GM18861 (cell line): ENCODE measurements at regions not wholly inside any gene's neighbourhood (a gene's known extent, or its start where the extent isn't known, plus 50 kb on each side); places are given as distances from the start of the nearest gene placed in this dataset.

Experiments
- ATAC-seq: cut with Tn5 transposase; IDR thresholded peaks from one replicate; pipeline ENCODE4 v1.9.1; 2021; ENCODE audit not compliant: unreplicated experiment

DNA sequence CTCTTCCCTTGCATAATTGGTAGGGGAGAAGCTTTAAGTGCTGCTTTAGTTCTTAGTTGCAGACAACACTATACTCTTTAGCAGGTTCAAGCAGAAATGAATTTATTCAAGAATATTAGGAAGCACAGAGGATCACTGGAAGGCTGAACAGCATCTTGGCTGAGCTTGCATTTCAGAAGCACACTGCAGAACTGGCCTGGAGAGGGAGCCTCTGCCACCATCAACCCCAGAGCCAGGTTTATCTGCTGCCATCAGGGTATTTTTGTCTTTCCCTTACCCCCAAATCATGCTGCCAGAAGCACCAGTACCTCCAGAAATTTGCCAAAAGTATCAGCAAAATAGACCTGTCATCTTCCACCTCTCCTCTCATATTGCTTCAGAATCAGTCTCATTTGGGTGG lies 440.7 kb downstream of the DMAC1 start:
- ATAC-seq: no peak

DNA sequence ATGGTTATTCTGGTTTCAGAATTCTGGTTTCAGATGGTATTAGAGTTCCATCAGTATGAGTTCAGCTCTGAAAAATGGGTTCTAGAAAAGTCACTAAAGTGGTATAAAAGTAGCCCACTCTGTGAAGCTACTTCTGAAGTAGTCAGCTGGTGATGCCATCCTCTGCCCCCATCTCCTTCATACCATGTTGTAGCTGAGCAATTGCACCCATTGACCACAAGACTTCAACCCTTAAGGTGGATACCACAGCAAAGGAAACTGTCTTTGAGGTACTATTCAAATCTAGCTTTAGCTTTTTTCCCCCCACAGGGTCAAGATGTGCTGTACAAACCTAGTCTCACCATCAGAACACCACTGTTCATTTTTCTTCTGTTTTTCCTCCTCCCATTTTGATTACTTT lies 444.9 kb downstream of the DMAC1 start:
- no peak for ATAC-seq

DNA sequence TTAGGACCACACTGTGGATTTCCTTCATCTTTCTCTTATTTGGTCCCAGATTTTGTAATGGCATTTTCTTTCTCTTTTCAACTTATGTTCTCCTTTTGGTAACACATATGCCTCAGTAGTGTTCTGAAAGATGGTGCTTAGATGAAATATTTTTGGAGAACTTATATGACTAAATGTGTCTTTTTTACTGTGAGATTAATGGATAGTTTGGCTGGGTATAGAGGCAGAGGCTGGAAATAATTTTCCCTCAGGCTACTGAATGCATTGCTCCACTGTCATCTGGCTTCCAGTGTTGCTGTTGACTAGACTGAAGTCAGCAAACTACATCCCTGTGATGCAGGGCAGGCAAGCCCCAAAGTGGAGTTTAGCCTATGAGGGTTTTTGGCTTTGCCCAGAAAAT lies 450.9 kb downstream of the DMAC1 start:
- no peak for ATAC-seq

DNA sequence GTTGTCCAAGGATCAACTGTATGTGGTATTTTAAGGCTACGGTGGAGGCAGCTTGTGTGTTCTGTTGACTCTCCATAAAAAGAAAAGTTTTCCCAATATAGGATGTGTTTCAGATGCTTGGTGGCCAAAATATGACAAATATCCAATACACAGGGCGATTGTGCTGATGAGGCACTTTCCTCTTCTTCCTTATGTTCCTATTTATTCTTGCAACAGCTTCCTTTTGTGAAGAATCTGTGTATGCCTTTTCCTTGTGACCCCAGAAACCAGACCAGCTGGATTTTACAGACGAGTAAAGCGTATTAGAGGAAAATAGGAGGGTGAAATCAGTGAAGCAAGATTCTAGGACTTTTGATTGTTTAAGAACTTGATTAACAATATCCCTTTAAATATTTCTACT lies 452.0 kb downstream of the DMAC1 start:
- no peak for ATAC-seq

DNA sequence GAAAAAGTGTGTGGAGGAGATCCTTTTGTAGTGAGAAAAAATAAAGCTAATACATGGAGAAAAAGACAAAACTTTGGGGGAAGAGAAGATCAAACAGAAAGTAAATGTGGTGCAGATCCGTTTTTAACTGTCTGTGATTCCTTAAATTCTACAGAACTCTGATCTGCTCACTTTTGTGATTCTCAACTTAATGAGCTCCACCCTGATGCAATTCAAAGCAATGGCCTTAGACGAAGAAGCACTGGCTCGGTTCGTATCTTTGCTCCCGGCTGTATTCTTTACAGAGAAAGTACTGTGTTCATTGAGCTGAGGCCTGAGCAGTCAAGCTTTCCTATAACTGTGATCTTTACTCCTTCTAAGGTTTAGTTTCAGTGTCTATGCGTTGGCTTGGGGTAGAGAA lies 453.4 kb downstream of the DMAC1 start:
- ATAC-seq: no peak

DNA sequence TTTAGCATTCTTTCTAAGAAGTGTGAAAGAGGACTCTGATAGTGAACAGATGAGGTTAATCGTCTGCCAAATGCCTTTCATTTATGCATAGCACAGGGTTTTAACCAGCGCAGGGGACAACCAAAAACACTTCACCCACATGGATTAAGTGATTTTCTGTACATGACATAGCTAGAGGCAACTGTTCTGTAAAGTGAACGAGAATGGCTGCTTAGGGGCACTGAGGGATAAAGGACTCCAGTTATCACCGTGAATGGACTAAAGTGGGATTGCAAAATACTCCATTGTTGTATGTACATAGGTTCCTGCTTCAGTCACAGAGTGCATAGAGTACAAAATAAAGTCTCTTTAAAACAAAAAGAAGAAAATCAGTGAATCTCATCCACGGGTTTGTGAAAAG lies 456.8 kb downstream of the DMAC1 start:
- ATAC-seq: no peak

DNA sequence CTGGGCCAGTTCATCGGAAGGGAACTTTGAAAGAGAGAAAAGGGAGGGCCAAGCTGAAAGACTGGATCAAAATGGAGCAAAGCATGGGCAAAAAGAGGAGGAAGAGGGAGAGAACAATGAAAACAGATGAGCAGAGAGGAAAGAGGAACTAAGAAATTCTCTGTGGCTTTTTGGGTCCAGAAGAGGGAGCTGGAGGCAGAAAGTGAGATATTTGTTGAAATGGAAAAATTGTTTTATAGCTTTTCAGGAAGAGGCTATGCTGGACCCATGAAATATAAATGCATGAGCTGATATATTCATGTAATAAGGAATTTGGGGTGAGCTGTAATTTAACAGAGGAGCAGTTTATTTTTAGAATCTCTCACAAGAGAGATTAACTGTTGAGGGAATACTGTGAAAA lies 457.3 kb downstream of the DMAC1 start:
- ATAC-seq: peak; percentile 74

DNA sequence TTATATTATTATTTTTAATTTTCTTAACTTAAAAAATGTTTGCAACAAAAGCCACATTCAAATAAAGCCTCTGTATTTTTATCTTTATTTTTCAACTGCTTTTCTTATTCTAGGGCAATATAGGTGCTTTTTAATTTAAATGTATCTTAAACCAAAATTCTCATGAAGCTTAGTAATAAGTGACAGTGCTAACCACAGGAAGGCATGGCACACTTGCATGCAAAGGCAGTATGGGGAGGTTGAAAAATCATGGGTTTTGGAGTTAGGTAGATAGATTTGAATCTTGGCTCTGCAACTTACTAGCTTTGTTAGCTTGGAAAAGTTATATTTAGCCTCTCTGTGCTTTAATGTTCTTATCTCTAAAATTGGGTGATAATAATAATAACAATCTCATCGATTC lies 458.0 kb downstream of the DMAC1 start:
- peak; percentile 73 for ATAC-seq

DNA sequence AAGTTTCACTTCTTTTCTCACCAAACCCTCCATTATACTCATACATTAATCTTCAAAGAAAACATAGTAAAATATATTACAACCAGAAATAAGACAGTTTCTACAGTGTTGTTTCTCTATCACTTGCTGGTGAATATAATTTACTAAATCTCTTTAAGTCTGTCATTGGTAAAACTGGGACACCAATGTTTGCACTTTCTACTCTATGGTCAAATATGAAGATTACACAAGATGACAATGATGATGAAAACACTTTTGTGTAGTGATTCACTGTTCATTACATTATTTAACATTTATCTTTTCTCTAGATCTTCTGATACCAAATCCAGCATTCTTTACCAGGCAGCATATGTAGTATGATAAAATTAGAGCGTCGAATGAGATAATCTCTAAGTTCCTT lies 459.1 kb downstream of the DMAC1 start:
- no peak for ATAC-seq

DNA sequence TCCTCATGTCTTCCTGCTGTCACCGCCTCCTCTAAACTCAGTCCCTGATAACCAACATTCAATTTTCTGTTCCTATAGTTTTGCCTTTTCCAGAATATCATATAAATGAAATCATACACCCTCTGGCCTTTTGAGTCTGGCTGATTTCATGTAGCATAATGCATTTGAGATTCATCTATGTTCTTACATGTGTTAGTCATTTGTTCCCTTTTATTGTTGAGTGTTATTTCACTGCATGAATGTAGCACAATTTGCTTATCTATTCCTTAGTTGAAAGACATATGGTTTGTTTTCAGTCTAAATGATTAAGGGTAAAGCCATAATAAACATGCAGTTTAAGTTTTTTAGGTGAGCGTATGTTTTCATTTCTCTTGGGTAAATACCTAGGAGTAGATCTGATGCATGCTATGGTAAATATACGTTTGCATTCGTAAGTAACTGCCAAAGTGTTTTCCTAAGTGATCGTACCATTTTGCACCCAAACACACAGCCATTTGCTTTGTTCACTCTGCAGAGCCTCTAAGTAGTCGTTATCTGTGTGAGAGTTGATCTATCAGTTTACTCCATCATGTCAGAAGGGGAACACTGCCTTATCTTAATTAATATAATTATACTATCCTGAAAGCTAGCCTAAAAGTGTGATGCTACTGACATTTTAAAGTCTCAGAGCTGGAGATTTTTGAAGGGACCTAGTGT lies 460.8 kb downstream of the DMAC1 start:
- no peak for ATAC-seq

DNA sequence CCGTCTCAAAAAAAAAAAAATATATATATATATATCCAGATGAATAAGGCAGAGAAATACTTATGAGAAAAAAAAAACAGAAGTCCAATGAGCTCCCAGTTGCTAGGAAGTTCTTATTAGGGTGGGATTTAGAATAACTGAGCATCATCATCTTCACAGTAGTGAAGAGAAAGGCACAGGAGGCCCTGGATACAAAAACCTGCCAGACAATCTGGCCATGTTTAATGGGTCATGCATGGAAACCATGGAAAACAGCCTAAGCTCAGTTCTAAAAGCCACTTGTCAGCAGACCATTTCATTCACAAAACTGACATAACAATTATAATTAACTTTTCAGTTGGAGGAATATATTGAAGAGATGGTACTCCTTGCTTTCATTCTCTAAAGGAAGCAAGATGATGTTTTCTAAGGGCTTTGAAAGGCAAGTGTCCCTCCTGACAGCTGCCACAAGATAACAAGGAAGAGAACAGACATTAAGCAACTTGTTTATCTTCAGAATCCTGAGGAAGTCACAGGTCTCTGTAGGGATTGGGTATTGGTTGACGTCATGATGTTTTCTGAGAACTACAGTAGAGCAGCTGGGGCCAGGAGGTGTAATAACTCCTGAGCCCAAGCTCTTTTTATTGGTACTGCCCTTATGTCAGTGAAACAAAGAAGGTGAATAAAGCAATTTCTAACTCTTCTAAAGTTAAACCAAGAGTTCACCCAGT lies 463.1 kb downstream of the DMAC1 start:
- ATAC-seq: no peak

DNA sequence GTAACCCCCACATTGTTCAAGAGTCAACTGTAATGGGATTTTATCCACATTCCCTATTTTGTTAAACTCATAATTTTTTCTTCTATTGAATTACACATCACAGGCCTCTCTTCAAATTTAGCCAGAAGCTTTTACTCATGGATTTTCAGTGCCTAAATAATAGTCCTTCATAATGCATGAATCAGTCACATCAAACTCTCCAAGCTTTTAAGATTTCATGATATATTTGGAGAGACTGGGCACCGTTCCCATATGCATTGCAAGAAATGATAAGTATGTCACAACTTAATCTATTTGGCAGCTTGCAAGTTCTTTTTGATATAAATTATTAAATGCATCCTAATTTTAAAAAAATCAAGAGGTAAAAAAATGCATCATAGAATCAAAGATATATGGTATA lies 465.9 kb downstream of the DMAC1 start:
- no peak for ATAC-seq

DNA sequence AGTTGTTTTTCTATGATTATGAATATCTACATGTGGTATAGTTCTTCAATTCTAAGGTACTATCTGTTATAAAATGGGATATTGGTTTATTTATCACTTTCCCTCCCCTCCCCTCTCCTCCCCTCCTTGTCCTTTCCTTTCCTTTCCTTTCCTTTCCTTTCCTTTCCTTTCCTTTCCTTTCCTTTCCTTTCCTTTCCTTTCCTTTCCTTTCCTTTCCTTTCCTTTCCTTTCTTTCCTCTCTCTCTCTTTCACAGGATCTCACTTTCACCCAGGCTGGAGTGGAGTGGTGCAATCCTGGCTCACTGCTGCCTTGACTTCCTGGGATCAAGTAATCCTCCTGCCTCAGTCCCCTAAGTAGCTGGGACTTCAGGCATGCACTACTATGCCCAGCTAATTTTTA lies 466.8 kb downstream of the DMAC1 start:
- ATAC-seq: no peak

DNA sequence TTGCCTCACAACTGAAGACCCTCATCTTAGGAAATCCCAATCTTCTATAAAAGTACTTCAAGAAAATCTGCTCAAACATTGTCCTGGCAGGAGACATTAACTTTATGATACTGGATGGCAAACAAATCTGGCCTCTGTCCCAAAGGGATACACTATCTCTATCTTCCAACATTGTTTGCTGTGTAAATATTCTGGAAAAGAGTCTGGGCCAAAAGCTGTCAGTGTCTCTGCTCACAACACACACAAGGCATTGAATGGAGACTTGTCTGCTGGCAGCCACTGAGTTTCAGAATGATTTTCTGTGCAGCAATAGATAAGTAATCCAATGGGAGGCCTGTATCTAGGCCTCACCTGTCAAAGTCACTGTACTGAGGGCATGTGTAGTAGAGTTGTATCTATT lies 471.1 kb downstream of the DMAC1 start:
- no peak for ATAC-seq

DNA sequence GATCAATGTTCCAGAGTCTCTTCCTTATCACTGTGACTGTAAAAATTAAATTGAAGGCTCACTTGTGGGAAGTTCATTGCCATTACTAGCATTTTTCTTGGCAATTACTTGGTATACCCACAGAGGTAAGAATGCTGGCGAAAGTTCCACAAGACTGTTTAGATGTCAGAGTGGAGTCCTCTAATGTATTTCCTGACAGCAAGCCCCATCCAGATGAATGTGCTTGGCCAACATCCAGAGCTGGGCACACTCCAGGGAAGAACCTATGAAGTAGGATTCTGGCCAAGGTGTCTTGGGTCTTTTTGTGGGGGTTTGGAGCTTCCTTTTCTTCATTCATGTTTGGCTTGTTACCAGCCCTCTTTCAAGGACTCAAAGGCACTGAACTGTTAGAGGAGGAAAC lies 473.6 kb downstream of the DMAC1 start:
- ATAC-seq: no peak

DNA sequence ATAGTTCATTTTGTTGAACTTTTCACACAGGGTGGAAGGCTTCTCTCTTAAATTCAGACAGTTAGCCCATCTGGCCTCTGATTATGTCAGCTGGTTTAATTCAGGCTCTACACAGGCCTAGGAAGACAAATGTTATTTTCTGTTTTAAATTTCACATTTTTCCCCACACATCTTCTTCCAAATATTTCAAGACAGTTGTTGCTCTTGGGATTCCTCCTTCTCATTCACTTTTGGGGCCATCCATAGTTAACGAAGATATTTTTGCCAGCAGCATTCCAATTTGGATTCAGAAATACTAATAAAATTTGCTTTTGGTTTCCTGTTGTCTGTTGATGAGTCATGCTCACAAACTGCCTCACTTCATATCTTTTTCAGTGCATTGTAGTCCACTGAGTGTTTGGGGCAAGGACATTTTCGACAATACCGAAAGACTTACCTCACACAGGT lies 475.4 kb downstream of the DMAC1 start:
- no peak for ATAC-seq

DNA sequence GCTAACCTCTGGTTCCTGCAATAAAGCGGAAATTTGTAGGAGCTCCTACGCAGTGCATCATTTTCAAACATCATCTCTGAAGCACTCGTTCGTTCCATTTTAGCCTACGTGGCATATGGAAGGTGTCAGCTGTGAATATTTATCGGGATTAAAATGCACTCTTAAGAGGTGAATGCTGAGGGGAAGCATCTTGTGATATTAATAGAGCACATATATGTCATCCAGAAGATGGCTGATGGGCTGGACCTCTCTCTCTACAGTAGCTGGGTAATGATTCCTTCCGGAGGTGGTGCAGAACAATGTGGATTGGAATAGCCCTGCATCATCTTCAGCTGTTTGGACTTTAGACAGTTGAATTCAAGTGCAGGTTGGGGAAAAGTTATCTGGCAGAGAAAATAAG lies 478.7 kb downstream of the DMAC1 start:
- no peak for ATAC-seq

DNA sequence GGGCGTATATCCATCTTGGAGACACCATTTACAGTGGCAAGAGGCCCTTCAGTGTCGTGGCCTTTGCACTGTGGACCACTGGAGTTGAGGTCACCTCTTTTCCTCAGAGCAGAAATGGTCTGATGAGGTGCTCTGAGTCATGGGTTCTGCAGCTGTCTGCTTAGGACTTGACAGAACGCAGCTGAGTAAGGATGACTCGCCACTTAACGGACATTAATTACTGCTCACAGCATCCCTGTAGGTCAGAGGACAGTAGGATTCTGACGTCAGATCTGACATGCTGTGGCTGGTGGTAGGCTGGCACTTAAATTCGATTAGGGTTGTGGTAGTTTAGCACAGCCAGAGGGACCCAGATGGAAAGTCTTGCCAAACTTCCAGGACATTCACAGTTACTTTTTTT lies 479.4 kb downstream of the DMAC1 start:
- ATAC-seq: no peak

DNA sequence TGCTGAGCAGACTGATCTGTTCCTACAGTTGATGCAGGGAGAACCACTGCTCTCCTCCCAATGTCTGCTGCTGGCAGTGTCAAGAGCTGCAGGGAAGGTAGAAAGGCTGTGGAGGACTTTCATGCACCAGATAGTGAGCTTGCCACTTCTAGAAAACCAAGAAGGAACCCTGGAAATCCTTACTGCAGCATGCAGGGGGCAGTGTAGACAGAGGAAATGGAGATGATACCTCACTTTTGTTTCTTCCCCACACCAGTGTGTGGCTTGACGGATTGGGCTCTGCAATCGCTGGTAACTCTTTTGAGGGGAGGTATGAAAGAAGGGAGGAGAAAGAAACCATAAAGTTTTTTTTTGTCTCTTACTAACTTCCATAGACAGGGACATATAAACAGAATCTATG lies 480.7 kb downstream of the DMAC1 start:
- ATAC-seq: no peak

DNA sequence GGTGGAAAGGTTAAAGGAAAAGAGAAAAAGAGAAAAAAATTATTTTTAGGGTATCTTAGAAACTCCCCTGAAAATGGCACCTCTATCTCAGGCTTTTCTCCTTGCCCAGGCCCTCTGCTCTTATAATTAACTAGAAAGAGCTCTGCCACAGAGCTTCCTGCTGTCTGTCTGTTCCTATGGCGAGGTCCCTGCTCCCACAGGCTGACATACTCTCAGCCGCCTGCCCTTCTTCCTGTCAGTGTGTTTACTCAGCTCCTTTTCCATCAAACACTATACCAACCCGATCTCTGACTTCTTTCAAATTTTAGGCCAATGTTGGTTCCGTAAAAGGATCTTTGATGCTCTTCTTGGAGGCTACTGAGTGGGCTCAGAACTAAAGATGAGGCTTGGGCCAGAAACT lies 482.6 kb downstream of the DMAC1 start:
- ATAC-seq: no peak

DNA sequence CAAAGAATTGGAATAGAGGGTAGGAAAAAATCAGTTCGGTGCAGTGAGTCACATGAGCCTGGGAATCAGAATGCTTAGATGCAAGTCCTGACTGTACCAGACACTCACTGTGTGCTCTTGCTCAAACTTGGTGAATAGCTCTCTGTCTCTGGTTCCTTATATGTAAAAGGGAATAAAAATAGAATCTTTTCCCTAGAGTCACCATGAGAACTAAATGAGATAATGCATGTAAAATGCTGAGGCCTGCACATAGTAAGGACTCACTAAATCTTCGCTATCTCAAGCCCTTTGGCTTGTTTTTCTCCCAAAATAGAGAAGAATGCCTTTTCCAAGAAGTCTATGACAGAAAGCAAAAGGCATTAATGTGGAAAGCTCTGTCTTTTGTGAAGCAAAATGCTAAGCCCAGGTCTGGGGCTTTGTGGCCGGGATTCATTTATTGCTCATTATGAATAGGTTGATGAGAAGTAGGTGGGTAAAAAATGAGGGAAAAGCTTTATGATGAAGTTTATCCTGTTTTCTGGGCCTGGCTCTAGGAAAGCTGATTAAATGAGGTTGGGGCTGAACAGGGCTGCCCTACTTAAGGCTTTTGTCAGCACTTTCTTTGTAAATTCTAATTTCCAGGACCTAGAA lies 483.3 kb downstream of the DMAC1 start:
- no peak for ATAC-seq

DNA sequence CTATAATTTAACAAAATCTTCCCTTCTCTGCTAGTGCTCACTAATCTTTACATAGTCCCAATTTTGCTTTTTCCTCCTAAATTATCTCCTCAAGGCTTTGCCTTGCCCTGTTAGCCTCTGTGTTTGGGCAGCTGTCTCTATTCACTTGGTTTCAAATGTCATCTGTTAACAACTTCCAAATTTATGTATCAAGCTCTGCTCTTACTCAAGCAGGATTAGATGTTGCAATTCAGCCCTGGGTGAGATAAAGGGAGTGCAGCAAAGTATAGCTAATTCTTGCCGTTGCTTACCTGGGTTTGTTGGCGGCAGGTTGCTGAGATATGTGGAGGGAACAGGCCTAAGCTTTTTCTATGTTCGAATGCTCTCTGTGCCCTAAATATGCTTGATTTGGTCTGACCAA lies 483.8 kb downstream of the DMAC1 start:
- ATAC-seq: no peak
